Tibial artery (tissue), 4 donors: ENCODE measurements at regions not wholly inside any gene's neighbourhood (a gene's known extent, or its start where the extent isn't known, plus 50 kb on each side); places are given as distances from the start of the nearest gene placed in this dataset.
A peak's percentile ranks its signal among the peaks of the same experiment; 100 is the strongest.

ENCODE experiments used
- DNase-seq, 2 donors: peaks; one replicate each; pipeline ENCODE4 v3.0.0-alpha.2; 2019
- H3K27ac ChIP-seq, 2 donors: fragments of 200-600 bp; sonication (generic) in 1 of 2; 1 replicate in 1 of 2; 2 replicates in 1 of 2; pipeline ENCODE4 v1.5.1; 2018 to 2019; ENCODE audit warnings: mild to moderate bottlenecking in 1 of 2
- H3K27me3 ChIP-seq, 2 donors: fragments of 200-600 bp; sonication (generic) in 1 of 2; one replicate each; pipeline versions ENCODE4 v1.5.1 to v1.6.0; 2016 to 2019
- H3K36me3 ChIP-seq, 3 donors: fragments of 200-600 bp; sonication (generic) in 2 of 3; one replicate each; pipeline ENCODE4 v1.5.1; 2016 to 2019; ENCODE audit warnings: mild to moderate bottlenecking in 2 of 3
- H3K4me1 ChIP-seq, 4 donors: fragments of 200-600 bp; sonication (generic) in 2 of 4; 1 replicate in 3 of 4; 2 replicates in 1 of 4; pipeline ENCODE4 v1.5.1; 2016 to 2019
- H3K4me3 ChIP-seq, 2 donors: fragments of 200-600 bp; sonication (generic) in 1 of 2; 1 replicate in 1 of 2; 2 replicates in 1 of 2; pipeline ENCODE4 v1.5.1; 2018 to 2019; ENCODE audit warnings: mild to moderate bottlenecking in 2 of 2
- H3K9me3 ChIP-seq, 3 donors: fragments of 200-600 bp; sonication (generic) in 1 of 3; one replicate each; pipeline ENCODE4 v1.5.1; 2016 to 2019
- intact Hi-C: fragments of 100-400 bp; cut with DNase I; formaldehyde crosslinking; loops from one replicate; pipeline ENCODE4 v1.15.0; 2023; ENCODE audit warnings: low total_unique reads
- TF ChIP-seq, protein P1 (sequence below), 2 experiments: fragments of 200-600 bp in 1 of 2; fragments of 450-650 bp in 1 of 2; IDR thresholded peaks; one replicate each; pipeline ENCODE4 v1.5.1; 2017 to 2019; ENCODE audit warnings: antibody characterized with exemption in 2 of 2, mild to moderate bottlenecking in 1 of 2, moderate library complexity in 1 of 2

DNA sequence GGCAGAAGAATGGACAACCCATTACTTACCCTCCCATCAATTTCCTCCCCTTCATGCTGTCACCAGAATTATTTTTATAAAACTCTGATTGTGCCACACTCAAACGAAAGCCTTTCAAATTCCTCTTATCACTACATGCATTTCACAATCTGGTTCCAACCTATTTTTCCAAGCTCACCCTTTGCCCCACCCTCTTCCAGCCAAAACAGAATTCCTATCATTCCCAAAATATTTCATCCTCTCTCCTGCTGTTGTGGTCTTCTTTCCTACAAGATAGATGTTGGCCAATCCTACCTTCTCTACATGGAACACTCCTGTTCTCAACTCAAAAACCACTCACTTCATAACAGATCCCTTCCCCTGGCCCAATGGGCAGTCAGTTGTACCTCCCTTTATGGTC, 111.5 kb downstream of the ELAPOR2 start:
- intact Hi-C loops, result no loop called here

DNA sequence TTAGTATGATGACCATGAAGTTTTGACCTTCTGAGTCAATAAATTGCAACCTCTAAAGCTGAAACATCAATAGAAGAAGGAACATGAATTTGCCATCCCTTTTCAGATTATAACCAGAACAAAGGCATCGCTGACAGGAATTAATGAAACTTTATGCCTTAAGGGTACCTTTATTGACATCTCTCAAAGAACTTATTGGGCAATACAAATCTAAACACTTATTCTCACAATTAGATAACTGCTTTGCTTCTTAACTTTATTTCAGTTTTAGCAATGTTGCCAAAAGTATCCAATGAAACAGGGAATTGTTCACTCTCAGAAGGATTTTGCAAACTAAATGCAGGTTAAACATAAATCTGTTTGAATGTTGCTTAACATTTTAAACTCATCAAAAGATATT, 116.0 kb downstream of the ELAPOR2 start:
- Histone ChIP-seq H3K27me3 (no peaks in the 10 kb centered on the region), H3K4me3 (no peak overlapping the region), H3K27ac (no peak overlapping the region), H3K4me1 (peaks cover 0 to 12% (median 3%) of the 10 kb centered on the region in 4 donors), H3K9me3 (no peaks in the 10 kb centered on the region), H3K36me3 (no peaks in the 10 kb centered on the region)
- DNase-seq, result no peak
- TF ChIP-seq, protein P1, sequence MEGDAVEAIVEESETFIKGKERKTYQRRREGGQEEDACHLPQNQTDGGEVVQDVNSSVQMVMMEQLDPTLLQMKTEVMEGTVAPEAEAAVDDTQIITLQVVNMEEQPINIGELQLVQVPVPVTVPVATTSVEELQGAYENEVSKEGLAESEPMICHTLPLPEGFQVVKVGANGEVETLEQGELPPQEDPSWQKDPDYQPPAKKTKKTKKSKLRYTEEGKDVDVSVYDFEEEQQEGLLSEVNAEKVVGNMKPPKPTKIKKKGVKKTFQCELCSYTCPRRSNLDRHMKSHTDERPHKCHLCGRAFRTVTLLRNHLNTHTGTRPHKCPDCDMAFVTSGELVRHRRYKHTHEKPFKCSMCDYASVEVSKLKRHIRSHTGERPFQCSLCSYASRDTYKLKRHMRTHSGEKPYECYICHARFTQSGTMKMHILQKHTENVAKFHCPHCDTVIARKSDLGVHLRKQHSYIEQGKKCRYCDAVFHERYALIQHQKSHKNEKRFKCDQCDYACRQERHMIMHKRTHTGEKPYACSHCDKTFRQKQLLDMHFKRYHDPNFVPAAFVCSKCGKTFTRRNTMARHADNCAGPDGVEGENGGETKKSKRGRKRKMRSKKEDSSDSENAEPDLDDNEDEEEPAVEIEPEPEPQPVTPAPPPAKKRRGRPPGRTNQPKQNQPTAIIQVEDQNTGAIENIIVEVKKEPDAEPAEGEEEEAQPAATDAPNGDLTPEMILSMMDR (IDR thresholded peaks at IDR 0.05), result no peak
- intact Hi-C loops, result no loop called here

More for the DNA sequence above, 111.5 kb downstream of the ELAPOR2 start:
- H3K27me3 ChIP-seq, result no peaks in the 10 kb centered on the region
- H3K9me3 ChIP-seq, result no peaks in the 10 kb centered on the region
- no peak for DNase-seq
- TF ChIP-seq, protein P1 (IDR thresholded peaks at IDR 0.05), result no peak
- H3K4me3 ChIP-seq, result no peak overlapping the region
- H3K36me3 ChIP-seq, result no peaks in the 10 kb centered on the region
- H3K27ac ChIP-seq, result no peak overlapping the region
- H3K4me1 ChIP-seq, result peaks cover 0 to 23% (median 3%) of the 10 kb centered on the region in 4 donors

DNA sequence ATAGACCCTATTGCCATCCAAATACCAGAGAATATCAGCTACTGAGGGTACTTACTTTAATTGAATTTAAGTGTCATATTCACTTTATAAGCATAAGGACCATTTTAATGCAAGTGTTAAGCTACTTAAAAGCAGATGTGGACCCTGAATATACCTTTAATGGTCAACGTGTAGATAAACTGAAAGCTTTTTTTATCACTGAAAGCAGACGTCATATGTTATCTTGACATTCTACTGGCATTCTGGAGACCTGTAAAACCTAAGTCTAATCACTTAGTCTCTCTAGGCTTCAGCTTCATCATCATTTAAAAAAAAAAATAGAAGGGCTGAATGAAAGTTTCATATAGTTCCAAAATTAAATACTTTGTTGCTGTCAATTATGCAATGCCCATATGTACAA, 116.5 kb downstream of the ELAPOR2 start:
- Histone ChIP-seq H3K36me3 (no peaks in the 10 kb centered on the region), H3K9me3 (no peaks in the 10 kb centered on the region), H3K27ac (no peak overlapping the region), H3K4me3 (no peak overlapping the region), H3K4me1 (peaks cover 0 to 7% (median under 1%) of the 10 kb centered on the region in 4 donors), H3K27me3 (no peaks in the 10 kb centered on the region)
- TF ChIP-seq, protein P1 (IDR thresholded peaks at IDR 0.05), result no peak
- DNase-seq, result no peak
- intact Hi-C loops, result no loop called here

- no peak overlapping the region for H3K4me3 ChIP-seq
- H3K27ac ChIP-seq, result no peak overlapping the region
- peaks cover 0 to 6% (median 0%) of the 10 kb centered on the region in 3 donors for H3K36me3 ChIP-seq
- H3K4me1 ChIP-seq, result no peaks in the 10 kb centered on the region
- DNase-seq, result no peak
- no peaks in the 10 kb centered on the region for H3K9me3 ChIP-seq
- no peaks in the 10 kb centered on the region for H3K27me3 ChIP-seq
- TF ChIP-seq, protein P1 (IDR thresholded peaks at IDR 0.05), result no peak
- intact Hi-C loops, result no loop called here
Observed at GRCh38 chr7:86942081-86942480, 117.4 kb downstream of the ELAPOR2 start.

- Histone ChIP-seq H3K4me3 (no peak overlapping the region), H3K4me1 (no peaks in the 10 kb centered on the region), H3K36me3 (peaks cover 0 to 6% (median 0%) of the 10 kb centered on the region in 3 donors), H3K9me3 (no peaks in the 10 kb centered on the region), H3K27ac (no peak overlapping the region), H3K27me3 (no peaks in the 10 kb centered on the region)
- intact Hi-C loops, result no loop called here
- DNase-seq, result peak in 1 of 2 donors; percentile 35
- TF ChIP-seq, protein P1 (IDR thresholded peaks at IDR 0.05), result peak; percentile 60 to 76
Observed at GRCh38 chr7:86939197-86939814, 120.1 kb downstream of the ELAPOR2 start.
